HEK293T (cell line): ENCODE measurements at regions not wholly inside any gene's neighbourhood (a gene's known extent, or its start where the extent isn't known, plus 50 kb on each side); places are given as distances from the start of the nearest gene placed in this dataset.

Source experiments
- HDGF ChIP-seq: fragments of 450-650 bp; IDR thresholded peaks from 2 replicates; pipeline ENCODE4 v1.6.1; 2017; ENCODE audit warnings: antibody characterized with exemption, borderline replicate concordance
- SP1 ChIP-seq: fragments of 450-650 bp; IDR thresholded peaks from 2 replicates; pipeline ENCODE4 v1.6.1; 2017
- SUZ12 ChIP-seq: fragments of 450-650 bp; IDR thresholded peaks from 2 replicates; pipeline ENCODE4 v1.6.1; 2016; ENCODE audit warnings: mild to moderate bottlenecking

GRCh38 chr4:181877329-181877848 lies 365.8 kb upstream of the TENM3 start:
- TF ChIP-seq SP1 (no peak), SUZ12 (no peak), HDGF (no peak)
